HG02973 (cell line): ENCODE measurements at regions not wholly inside any gene's neighbourhood (a gene's known extent, or its start where the extent isn't known, plus 50 kb on each side); places are given as distances from the start of the nearest gene placed in this dataset.

Experiments used
- ATAC-seq: cut with Tn5 transposase; IDR thresholded peaks from one replicate; pipeline ENCODE4 v1.9.1; 2021; ENCODE audit warnings: moderate library complexity; ENCODE audit not compliant: unreplicated experiment

DNA sequence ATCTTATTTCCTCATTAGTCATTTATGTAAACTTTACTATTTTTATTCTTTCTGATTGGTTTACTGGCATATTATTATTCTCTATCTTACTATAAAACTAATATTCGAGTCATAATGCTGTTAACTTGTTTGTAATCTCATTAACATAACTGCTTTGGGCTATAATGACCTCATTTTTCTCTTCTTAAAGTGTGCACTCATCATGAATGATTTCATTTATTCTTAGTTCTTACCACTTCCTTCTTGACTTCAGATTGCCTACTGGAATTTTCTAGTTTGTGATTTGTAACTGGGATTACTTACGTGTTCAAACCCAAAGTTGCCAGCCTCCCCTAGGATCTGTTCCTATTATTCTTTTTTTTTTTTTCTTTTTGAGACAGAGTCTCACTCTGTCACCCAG, 91.8 kb upstream of the TNFAIP3 start:
- no peak for ATAC-seq

DNA sequence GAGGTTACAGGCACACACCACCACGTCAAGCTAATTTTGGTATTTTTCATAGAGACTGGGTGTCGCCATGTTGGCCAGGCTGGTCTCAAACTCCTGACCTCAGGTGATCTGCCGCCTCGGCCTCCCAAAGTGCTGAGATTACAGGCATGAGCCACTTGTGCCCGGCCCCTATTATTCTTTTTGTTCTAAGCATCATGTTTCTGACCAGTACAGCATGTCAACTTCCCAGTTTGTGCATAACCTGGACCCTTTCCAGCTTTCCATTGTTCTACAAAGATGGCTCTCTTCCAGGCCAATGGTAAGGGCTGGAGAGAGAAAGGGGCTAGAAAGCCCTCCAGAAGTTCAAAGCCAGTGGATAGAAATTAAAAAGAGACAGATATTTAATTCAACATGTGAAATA, 91.3 kb upstream of the TNFAIP3 start:
- no peak for ATAC-seq

DNA sequence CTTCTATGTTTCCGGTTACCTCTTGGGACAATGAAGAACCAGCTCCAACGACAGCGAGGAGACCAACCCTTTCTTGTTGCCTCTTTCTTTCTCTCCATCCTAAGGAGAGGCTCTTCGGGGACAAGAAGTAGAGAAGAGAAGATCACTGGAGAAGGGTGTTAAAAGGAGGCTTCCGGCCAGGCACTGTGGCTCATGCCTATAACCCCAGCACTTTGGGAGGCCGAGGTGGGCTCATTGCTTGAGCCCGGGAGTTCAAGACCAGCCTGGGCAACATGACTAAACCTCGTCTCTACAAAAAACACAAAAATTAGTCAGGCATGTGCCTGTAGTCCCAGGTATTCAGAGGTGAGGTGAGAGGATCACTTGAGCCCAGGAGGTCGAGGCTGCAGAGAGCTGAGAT, 90.8 kb upstream of the TNFAIP3 start:
- ATAC-seq = no peak

DNA sequence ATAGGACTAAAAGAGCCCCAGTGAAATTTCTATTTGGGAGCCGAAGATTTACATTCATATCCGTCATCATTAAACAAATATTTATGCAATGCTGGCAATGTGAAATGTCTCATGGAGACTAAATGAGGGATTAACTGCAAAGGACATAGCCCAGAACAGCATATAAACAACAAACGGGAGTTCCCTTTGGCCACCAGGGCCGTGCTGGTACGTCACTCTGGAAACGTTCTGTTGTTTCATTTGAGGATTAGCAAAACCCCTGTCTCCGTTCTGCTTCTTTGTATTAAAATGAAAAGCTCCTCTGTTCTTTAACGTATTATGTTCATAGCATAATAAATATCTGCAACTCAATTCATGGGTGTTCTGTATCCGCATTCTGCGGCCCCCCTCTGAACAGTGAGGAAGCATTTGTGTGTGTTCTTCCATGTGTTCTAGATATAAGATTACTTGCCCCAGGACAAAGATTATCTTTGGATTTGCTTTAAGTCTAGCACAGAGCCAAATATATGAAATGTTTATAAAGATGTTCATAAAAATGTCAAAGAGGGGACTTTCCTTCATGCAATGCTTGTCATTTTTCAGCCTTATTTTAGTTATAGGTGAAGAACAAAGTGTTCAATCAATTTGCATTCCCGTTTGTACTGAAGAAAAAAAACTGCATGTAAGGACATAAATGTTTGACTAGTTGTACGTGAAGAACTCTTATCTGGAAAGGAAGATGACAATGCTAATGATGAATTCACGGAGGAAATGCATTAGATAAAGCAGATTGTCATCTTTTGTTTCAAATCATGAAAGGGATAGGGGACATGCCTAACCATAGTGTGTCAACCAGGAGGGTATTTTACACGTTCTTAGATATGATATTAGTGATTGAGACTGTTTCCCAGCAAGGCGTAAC, 90.0 kb upstream of the TNFAIP3 start:
- no peak for ATAC-seq

DNA sequence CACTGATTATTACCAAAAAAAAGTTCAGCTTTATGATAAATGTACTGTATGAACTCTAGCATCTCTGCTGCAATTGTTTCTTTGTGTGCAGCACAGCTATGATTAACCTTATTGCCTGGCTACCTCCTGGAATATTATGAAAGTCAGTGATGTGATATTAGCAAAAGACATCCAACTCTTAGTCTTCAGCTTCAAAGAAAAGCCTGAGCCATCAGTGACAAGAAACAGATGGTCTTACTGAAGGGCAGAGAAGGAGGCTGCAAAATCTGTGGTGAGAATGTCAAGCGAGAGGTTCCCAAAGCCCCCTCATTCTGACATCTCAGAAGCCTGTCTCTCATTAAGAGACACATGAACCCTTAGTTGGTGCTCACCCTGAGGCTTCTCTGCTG, 89.4 kb upstream of the TNFAIP3 start:
- ATAC-seq = no peak

DNA sequence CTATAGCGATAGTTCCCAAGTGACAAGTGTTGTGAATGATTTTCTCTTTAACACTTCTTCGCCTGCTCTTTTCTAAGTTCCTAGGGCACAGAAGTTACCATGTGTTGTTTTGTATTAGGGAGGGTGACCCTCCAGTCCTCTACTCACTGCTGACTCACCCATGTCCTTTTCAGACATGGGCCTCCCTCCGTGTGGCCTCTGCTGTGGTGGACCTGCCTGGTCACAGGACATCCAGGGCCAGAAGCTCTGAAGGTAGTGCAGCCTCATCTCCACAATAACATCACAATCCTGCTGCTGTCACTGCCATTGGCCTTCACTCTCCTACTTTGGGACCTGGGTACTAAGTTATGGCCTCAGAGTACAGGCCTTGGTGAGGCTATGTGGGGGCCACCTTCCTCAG, 87.1 kb upstream of the TNFAIP3 start:
- ATAC-seq = no peak

DNA sequence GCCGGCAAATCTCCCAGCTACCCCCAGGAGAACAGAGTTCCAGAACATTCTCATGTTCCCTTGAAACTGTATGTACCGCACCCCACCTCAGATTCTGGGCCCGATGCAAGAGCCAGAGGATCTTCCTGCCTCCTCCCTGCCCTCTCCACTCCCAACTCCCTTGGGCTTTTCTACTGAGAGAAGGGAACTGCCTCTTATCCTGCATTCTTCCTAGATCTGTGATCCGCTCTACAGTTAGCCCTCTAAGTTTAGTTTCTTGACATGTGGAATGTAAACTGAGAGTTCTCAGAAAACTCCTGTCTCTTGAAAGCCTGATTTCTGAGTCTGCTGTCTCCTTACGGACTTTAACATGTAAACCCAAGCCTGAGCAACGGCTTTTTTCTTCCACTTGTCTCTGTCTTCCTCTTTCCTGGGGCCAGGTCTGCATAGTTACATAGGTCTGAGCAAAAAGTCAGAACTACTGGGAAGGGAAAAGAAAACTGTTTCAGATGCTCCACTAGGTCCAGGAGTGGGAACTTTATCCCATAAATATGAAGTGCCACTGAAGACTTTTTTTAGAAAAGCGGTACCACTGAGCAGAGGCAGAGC, 86.5 kb upstream of the TNFAIP3 start:
- no peak for ATAC-seq

DNA sequence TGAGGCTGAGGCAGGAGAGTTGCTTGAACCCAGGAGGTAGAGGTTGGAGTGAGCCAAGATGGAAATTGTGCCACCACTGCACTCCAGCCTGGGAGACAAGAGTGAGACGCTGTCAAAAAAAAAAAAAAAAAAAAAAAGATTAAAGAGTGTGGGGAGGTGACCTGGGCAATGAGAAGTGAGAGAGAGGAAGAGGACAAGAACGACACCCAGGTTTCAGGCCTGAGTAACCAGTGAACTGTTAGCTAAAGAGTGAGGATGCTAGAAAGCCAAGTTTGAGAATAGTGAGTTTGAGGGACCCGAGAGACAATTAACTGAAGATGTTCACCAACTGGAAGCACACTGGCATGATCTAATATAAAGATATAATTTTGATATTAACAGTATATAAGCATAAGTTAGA, 85.4 kb upstream of the TNFAIP3 start:
- no peak for ATAC-seq

DNA sequence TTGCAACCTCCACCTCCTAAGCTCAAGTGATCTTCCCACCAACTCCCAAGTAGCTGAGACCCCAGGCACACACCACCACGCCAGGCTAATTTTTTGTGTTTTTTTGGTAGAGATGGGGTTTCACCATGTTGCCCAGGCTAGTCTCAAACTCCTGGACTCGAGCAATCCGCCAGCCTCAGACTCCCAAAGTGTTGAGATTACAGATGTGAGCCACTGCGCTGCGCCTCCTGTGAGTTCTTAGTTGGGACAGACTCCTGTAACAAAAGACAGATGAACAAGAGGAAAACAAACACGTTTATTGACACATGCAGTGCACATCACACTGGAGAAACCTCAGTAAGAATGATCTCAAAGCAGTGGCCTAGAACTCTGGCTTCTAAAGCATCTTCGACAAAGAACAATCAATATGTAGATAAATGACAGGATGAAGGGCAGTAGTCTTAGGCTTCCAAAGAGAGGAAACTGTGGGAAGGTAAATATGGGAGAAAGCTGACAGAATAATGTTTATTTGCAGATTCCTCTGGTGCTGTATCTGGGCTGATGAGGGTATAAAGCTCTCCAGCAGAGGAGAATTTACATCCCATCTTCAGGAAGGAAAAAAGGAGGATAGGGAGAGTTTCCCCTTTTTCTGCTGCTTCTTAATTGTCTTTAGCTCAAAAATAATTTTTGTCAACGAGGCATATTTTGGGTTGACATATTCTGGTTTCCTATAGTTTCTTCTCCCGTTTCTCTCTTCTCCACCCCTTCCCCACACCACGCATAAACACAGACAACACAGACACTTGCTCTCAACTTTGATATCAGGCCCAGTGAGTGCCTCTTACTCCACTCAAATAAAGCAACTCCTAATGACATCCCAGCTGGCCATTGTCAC, 84.7 kb upstream of the TNFAIP3 start:
- ATAC-seq = no peak

DNA sequence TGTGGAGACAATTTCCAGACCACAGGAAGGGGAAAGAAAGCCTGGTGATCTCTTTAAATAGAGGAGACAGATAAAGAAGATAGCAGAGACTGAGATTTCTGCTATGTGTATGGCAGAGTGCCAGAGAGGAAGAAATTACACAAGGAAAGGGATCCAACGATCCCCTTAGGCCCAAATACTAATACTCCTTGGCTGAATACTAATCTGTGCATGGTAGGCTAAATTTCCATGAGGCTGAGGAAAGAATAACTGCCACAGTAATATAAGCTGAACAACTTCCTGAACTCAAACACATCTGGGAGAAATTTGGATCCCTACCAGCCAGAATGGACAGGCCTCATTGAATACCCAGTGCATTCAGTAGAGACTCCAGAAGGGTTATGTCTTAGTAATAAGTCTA, 83.3 kb upstream of the TNFAIP3 start:
- no peak for ATAC-seq

DNA sequence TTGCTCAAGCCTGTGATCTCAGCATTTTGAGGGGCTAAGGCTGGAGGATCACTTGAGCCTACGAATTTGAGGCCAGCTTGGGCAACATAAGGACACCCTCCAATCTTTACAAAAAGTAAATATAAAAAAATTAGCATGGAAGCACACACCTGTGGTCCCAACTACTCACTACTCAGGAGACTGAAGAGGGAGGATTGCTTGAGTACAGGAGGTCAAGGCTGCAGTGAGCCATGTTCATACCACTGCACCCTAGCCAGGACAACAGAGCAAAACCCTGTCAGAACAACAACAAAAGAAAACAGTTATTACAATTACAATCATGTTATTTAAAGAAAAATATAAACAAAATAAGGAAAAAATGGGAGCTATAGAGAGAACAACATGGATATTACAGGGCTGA, 82.5 kb upstream of the TNFAIP3 start:
- ATAC-seq = no peak

DNA sequence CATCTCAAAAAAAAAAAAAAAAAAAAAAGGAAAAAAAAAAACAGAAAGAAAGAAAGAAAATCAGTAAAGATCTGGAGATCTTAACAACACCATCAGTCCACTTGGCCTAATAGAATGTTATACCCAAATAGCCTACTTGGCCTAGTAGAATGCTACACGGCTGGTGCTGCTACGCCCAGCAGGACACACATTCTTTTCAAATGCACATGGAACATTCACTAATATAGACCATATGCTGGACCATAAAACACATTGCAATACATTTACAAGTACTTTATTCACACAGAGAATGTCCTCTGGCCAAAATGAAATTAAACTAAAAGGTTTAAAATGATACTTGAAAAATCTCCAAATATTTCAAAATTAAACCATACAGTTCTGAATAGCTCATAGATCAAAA, 80.0 kb upstream of the TNFAIP3 start:
- ATAC-seq = no peak

DNA sequence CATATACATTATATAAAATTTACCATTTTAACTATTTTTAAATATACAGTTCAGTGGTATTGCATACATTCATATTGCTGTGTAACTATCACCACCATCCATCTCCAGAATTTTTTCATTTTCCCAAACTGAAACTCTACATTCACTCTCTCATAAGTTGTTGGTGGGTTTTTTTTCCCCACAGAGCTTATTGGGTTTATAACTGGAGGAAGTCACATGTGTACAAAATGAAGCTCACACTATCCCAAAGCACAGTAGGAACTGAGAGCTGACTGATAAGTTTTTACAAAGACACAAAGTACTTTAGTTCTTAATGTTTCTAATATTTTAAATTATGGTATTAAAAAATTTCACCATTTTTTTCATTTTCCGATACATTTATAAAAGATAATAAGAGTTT, 78.8 kb upstream of the TNFAIP3 start:
- no peak for ATAC-seq

DNA sequence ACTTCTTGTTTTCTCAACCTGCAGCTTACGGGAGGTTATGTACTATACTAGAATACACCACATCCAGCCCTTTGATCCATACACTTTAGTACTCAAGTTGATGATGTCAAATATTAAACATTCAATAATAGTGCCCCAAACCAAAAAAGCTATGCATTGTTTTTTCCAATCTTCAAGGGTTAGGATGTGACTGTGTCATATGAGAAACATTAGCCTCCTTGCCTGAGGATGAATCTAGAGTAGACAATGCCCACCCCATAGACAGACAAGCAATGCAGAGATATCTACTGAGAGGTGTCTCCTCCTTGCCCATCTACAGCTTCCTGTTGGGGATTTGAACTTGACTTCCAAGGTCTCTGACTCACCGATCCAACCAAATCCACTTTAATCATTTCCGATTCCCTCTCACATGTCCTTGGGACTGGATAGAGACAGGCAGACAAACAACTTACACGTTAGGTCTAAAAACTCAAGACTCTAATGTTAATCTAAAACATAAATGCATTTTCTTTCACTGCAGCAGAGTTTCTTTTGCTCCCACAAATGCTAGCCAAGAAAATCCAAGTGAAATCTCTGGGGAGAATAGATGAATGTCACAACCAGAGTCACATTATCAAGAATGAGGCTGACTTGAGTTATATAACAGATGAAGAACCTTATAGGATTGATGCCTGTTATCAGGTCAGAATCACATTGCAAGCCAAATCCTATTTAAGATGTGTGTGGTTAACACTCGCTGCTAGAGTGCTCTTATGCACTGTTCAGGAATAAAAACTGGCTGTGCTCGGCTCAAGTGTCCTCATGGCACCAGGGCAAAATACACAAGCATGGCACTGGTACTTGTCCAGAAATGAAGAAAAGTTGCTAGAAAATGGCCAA, 75.5 kb upstream of the TNFAIP3 start:
- ATAC-seq = no peak

DNA sequence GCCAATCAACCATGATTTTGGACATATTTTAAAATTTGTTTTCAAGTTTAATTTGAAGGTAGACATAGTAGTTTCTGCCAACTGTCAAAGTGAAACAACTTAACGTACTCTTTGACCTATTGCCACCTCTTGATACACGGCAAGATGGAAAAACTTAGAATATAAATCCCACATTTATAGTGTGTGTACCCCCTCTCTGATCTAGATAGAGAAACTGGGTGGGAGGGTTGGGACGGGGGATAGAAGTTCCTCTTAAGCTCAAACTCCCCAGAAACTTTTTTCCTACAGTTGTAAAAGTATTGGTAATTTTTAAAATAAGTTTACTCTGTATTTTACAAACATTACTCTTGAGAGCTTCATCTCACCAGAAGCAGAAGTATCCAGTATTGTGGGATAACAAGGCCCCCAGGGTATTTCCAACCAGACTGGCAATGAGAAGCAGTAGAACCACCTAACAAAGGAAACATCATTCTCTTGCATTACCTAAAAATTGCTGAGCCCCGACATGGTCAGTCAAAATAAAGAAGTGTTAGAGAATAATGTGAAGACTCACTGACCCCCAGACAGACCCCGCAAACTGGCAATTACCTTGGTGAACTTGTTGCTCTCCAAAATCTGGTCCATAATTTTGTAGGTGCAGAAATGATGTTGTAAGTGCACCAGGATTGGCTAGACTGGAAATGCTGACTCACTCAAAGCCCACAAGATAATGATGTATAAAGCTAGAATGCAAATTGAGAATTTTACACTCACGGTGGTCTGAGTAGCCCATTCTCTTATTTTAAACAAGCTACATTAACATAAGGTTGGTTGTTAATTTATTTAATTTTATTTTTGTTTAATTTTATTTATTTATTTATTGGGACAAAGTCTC, 74.7 kb upstream of the TNFAIP3 start:
- no peak for ATAC-seq

DNA sequence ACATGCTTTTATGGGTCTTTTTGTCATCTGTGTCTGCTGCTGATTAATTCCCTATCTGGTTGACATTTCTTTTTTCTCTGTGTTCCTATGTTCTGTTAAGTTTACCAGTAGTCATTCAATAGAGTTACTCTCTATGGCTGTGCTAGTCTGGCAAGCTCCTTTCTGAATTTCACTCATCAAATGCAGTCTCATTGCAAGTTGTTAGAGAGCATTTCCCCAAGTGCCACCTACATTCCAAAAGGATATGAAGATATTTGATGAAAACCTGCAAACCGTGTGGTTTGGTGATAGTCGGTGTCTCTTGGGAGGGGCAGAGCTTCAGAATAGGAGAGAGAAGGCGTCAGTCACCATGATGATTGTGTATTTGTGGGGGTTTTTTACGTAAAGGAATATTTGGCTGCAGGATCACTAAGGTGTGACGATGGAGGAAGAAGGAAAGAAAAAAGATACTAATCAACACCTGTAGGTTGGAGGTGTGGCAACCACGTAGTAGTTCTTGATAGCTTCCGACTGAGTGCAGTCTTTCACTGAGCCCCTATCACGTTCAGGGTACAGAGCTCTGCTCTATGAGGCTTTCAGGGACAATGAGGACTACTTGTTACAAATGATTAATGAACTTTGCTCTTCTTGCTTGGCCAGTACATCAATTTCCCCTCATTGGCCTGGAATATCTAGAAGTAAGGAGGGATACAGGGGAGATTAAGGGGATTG, 73.1 kb upstream of the TNFAIP3 start:
- no peak for ATAC-seq

DNA sequence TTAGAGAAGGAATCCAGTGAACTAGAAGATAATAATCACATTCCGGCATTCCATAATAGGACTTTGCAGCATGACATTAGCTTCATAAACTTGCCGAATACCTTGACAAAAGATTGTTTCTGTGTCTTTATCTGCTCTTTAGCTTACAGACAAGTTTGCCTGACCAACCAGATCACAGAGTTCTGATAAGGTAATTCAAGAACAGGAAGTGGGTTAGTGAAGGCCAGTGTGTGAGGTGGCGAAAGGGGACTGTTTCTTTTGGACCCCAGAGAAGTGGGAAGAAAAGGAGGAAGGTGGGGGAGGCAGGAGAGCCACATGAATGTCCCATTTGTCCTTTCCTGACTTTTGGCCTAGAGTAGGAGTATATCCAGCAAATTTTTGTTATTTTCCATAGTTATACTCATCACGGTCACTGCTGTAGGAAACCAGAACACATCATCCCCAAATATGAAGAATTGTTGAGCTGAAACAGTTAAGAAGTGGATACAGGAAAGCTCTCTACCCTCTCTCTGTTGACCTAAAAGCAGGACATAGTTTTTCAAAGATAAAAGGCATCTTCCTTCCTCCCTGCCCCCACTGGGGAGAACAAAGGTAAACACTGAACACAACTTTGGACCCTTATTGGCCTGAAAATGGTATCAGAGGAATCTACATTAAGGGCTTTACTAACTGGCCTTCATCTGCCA, 72.4 kb upstream of the TNFAIP3 start:
- no peak for ATAC-seq

DNA sequence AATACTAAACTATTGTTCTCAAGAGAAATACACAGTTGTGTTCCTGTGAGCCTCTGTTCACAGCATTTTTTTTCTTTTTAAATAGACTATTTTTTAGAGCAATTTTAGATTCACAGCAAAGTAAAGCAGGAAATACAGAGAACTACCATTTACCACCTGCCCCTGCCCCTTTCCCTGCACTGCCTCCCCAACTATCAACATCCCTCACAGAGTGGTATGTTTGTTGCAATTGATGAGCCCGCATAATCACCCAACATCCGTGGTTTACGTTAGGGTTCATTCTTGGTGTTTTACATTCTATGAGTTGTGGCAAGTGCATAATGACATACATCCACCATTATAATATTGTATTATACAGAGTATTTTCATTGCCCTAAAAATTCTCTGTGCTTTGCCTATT, 71.6 kb upstream of the TNFAIP3 start:
- no peak for ATAC-seq

DNA sequence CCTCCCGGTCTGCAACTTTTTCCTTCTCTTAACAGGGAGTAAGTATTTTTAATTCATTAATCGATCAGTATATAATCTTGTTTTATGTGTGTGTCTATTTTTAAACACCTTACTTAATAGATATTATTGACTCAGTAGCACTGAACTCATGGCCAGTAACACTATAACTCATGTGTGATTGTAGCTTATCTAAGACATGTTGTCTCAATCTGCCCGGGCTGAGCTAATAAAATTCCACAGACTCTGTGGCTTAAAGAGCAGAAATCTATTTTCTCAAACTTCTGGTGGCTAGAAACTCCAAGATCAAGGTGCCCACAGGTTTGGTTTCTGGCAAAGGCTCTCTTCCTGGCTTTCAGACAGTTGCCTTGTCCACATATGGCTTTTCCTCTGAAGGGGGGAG, 68.8 kb upstream of the TNFAIP3 start:
- no peak for ATAC-seq
